ENCODE measurements at regions not wholly inside any gene's neighbourhood (a gene's known extent, or its start where the extent isn't known, plus 50 kb on each side); places are given as distances from the start of the nearest gene placed in this dataset.

DNA sequence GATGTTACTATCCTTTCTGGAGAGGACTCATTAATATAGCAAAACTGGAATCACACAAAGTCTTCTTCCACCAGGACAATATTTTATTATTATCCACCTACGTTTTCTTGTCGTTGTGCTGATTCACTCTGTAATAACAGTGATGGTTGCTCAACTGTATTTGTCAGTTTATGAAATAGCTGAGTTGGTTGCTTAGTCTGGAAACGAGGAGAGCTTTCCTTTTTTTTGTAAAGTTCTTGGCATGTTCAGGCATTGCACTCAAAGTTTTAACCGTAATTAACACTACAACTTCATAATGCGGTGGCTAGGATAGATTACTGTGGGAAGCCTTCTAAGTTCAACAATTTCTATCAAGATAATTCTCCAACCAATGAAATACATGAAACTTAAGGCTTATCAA is 131.2 kb downstream of the RAP2B start:
- no peaks in the 10 kb centered on the region for H3K9me3 Mint-ChIP-seq (ENCODE audit: insufficient read depth)
- H3K4me1 Mint-ChIP-seq, result no peaks in the 10 kb centered on the region
- H3K36me3 ChIP-seq (replicated peaks in 1 of 2; ENCODE audit: control extremely low read depth in 1 of 2, control insufficient read depth in 1 of 2, extremely low read depth in 1 of 2, insufficient read depth in 2 of 2, low read length in 1 of 2), result no peaks in the 10 kb centered on the region
- H3K4me3 ChIP-seq (ENCODE audit: control extremely low read depth in 1 of 5, extremely low read depth in 1 of 5, insufficient read depth in 1 of 5, low read depth in 2 of 5, low read length in 4 of 5), result no peak overlapping the region
- no peak overlapping the region for H2AFZ ChIP-seq (ENCODE audit: insufficient read depth, low read depth, low read length, poor library complexity, severe bottlenecking)
- no peak overlapping the region for H3K4me2 ChIP-seq (replicated peaks; ENCODE audit: low read depth, low read length, poor library complexity, severe bottlenecking)
- H3K9ac ChIP-seq (ENCODE audit: low read length), result no peak overlapping the region
- no peaks in the 10 kb centered on the region for H3K79me2 ChIP-seq (ENCODE audit: control insufficient read depth, insufficient read depth, low read length)
- intact Hi-C loops (cut with micrococcal nuclease), result no loop called here
- H3K27ac Mint-ChIP-seq, result no peak overlapping the region
- no peaks in the 10 kb centered on the region for H3K27me3 ChIP-seq (replicated peaks in 1 of 4; ENCODE audit: control extremely low read depth in 1 of 4, control insufficient read depth in 3 of 4, insufficient read depth in 4 of 4, low read length in 3 of 4)
- ChIA-PET POLR2A (no interaction called here), CTCF (interaction anchor here (0.6 kb wide), 1 partner anchor 224 kb away, joined by 4 read pairs; no protein-coding TSS in a partner anchor)
- H3K4me3 Mint-ChIP-seq, result no peak overlapping the region
- no peaks in the 10 kb centered on the region for H3K4me1 ChIP-seq (ENCODE audit: control insufficient read depth in 2 of 2, insufficient read depth in 2 of 2, low read length in 2 of 2)
- DNase-seq, result no peak
- no peaks in the 10 kb centered on the region for H4K20me1 ChIP-seq (ENCODE audit: control insufficient read depth, insufficient read depth, low read length, poor library complexity, severe bottlenecking)
- TF ChIP-seq, protein P1, sequence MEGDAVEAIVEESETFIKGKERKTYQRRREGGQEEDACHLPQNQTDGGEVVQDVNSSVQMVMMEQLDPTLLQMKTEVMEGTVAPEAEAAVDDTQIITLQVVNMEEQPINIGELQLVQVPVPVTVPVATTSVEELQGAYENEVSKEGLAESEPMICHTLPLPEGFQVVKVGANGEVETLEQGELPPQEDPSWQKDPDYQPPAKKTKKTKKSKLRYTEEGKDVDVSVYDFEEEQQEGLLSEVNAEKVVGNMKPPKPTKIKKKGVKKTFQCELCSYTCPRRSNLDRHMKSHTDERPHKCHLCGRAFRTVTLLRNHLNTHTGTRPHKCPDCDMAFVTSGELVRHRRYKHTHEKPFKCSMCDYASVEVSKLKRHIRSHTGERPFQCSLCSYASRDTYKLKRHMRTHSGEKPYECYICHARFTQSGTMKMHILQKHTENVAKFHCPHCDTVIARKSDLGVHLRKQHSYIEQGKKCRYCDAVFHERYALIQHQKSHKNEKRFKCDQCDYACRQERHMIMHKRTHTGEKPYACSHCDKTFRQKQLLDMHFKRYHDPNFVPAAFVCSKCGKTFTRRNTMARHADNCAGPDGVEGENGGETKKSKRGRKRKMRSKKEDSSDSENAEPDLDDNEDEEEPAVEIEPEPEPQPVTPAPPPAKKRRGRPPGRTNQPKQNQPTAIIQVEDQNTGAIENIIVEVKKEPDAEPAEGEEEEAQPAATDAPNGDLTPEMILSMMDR (IDR thresholded peaks at IDR 0.05), result no peak
- TF ChIP-seq EZH2 (IDR thresholded peaks at IDR 0.05; ENCODE audit: borderline replicate concordance, insufficient read depth, low read depth, low read length, poor library complexity, severe bottlenecking), result no peak
- no peak overlapping the region for H3K27ac ChIP-seq (ENCODE audit: low read length in 2 of 2)
- no peak for ATAC-seq (ENCODE audit: low read depth)
- no CpG with 5 or more reads among the region's 5 CpGs for whole genome bisulfite sequencing (ENCODE audit: insufficient coverage)
- no peaks in the 10 kb centered on the region for H3K9me3 ChIP-seq (ENCODE audit: control extremely low read depth in 1 of 3, control insufficient read depth in 2 of 3, insufficient read depth in 1 of 3, low read length in 2 of 3)
- H3K27me3 Mint-ChIP-seq, result no peaks in the 10 kb centered on the region

DNA sequence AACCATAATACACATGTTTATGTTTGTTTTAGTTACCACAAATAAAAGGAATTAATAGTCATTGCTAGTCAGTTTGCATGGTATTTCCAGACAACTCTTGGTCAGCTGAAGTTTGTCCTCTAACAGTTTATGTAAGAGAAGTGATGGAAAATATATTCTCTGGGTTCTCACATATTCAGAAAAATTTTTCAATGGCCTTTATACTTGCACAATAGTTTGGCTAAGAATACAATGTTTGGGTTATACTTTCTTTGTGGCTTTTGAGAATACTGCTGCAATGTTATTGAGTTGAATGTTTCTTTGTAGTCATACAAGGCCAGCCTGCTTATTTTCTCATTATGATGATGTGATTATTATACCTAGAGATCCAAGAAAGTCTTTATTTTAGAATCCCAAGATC is 133.9 kb downstream of the RAP2B start:
- ChIA-PET CTCF (interaction anchor here (0.9 kb wide), 1 partner anchor 12 kb away, joined by 3 read pairs; no protein-coding TSS in a partner anchor), POLR2A (no interaction called here)
- no peaks in the 10 kb centered on the region for H3K36me3 ChIP-seq (replicated peaks in 1 of 2; ENCODE audit: control extremely low read depth in 1 of 2, control insufficient read depth in 1 of 2, extremely low read depth in 1 of 2, insufficient read depth in 2 of 2, low read length in 1 of 2)
- H3K27ac ChIP-seq (ENCODE audit: low read length in 2 of 2), result no peak overlapping the region
- no peak overlapping the region for H3K9ac ChIP-seq (ENCODE audit: low read length)
- H4K20me1 ChIP-seq (ENCODE audit: control insufficient read depth, insufficient read depth, low read length, poor library complexity, severe bottlenecking), result no peaks in the 10 kb centered on the region
- no peaks in the 10 kb centered on the region for H3K4me1 ChIP-seq (ENCODE audit: control insufficient read depth in 2 of 2, insufficient read depth in 2 of 2, low read length in 2 of 2)
- intact Hi-C loops (cut with micrococcal nuclease), result no loop called here
- no peaks in the 10 kb centered on the region for H3K9me3 ChIP-seq (ENCODE audit: control extremely low read depth in 1 of 3, control insufficient read depth in 2 of 3, insufficient read depth in 1 of 3, low read length in 2 of 3)
- H3K4me2 ChIP-seq (replicated peaks; ENCODE audit: low read depth, low read length, poor library complexity, severe bottlenecking), result no peak overlapping the region
- H3K27me3 ChIP-seq (replicated peaks in 1 of 4; ENCODE audit: control extremely low read depth in 1 of 4, control insufficient read depth in 3 of 4, insufficient read depth in 4 of 4, low read length in 3 of 4), result no peaks in the 10 kb centered on the region
- ATAC-seq (ENCODE audit: low read depth), result no peak
- H3K4me3 Mint-ChIP-seq, result no peak overlapping the region
- H3K79me2 ChIP-seq (ENCODE audit: control insufficient read depth, insufficient read depth, low read length), result no peaks in the 10 kb centered on the region
- no peak for DNase-seq
- no peaks in the 10 kb centered on the region for H3K4me1 Mint-ChIP-seq
- H3K27ac Mint-ChIP-seq, result no peak overlapping the region
- H3K9me3 Mint-ChIP-seq (ENCODE audit: insufficient read depth), result no peaks in the 10 kb centered on the region
- TF ChIP-seq EZH2 (IDR thresholded peaks at IDR 0.05; ENCODE audit: borderline replicate concordance, insufficient read depth, low read depth, low read length, poor library complexity, severe bottlenecking), result no peak
- TF ChIP-seq, protein P1 (IDR thresholded peaks at IDR 0.05), result no peak
- H3K4me3 ChIP-seq (ENCODE audit: control extremely low read depth in 1 of 5, extremely low read depth in 1 of 5, insufficient read depth in 1 of 5, low read depth in 2 of 5, low read length in 4 of 5), result no peak overlapping the region
- peaks cover 9% of the 10 kb centered on the region for H3K27me3 Mint-ChIP-seq
- H2AFZ ChIP-seq (ENCODE audit: insufficient read depth, low read depth, low read length, poor library complexity, severe bottlenecking), result no peak overlapping the region
